Fibroblast of lung (primary cell): ENCODE measurements at regions not wholly inside any gene's neighbourhood (a gene's known extent, or its start where the extent isn't known, plus 50 kb on each side); places are given as distances from the start of the nearest gene placed in this dataset.

Experiments used
- DNase-seq, 2 donors: peaks; one replicate each; pipeline versions ENCODE4 v3.0.0 to v3.0.0-alpha.2; 2010; ENCODE audit warnings: low read depth in 2 of 2
- H2AFZ ChIP-seq: 2 replicates; pipeline ENCODE4 v1.5.1; 2012; ENCODE audit warnings: low read length, control low read depth, inconsistent platforms
- H3K27ac ChIP-seq: 2 replicates; pipeline ENCODE4 v1.5.1; 2011; ENCODE audit warnings: low read length, control low read depth; ENCODE audit not compliant: insufficient read depth
- H3K27me3 ChIP-seq: 2 replicates; pipeline ENCODE4 v1.5.1; 2011; ENCODE audit warnings: mild to moderate bottlenecking, low read length; ENCODE audit not compliant: control insufficient read depth, insufficient read depth
- H3K36me3 ChIP-seq: 2 replicates; pipeline ENCODE4 v1.5.1; 2011; ENCODE audit warnings: low read length; ENCODE audit not compliant: control insufficient read depth, insufficient read depth
- H3K4me1 ChIP-seq: 2 replicates; pipeline ENCODE4 v1.5.1; 2011; ENCODE audit warnings: low read length; ENCODE audit not compliant: control insufficient read depth, insufficient read depth; ENCODE audit errors: extremely low read depth
- H3K4me2 ChIP-seq: 2 replicates; pipeline ENCODE4 v1.5.1; 2011; ENCODE audit warnings: low read length, control low read depth; ENCODE audit not compliant: insufficient read depth; ENCODE audit errors: extremely low read depth
- H3K4me3 ChIP-seq, 4 experiments: fragments of 200-600 bp in 1 of 4; sonication (generic) in 1 of 4; replicated peaks in 1 of 4; 2 replicates each; pipeline ENCODE4 v1.5.1; 2011 to 2016; ENCODE audit warnings: low read length in 4 of 4, low read depth in 3 of 4, mild to moderate bottlenecking in 3 of 4, control low read depth in 2 of 4, inconsistent platforms in 1 of 4, mixed read lengths in 1 of 4; ENCODE audit not compliant: insufficient read depth in 1 of 4; ENCODE audit errors: control extremely low read depth in 1 of 4
- H3K79me2 ChIP-seq: 2 replicates; pipeline ENCODE4 v1.5.1; 2012; ENCODE audit warnings: mild to moderate bottlenecking, low read length, inconsistent platforms; ENCODE audit not compliant: control insufficient read depth, insufficient read depth
- H3K9ac ChIP-seq: 2 replicates; pipeline ENCODE4 v1.5.1; 2011; ENCODE audit warnings: mild to moderate bottlenecking, low read length, control low read depth; ENCODE audit not compliant: insufficient read depth
- H3K9me3 ChIP-seq: 2 replicates; pipeline ENCODE4 v1.5.1; 2012; ENCODE audit warnings: low read depth, low read length; ENCODE audit not compliant: control insufficient read depth, insufficient read depth
- H4K20me1 ChIP-seq: 2 replicates; pipeline ENCODE4 v1.5.1; 2011; ENCODE audit warnings: low read length; ENCODE audit not compliant: control insufficient read depth, insufficient read depth; ENCODE audit errors: extremely low read depth
- CTCF ChIP-seq, 2 donors: IDR thresholded peaks in 1 of 2; conservative IDR thresholded peaks in 1 of 2; 1 replicate in 1 of 2; 2 replicates in 1 of 2; pipeline ENCODE4 v1.5.1; 2011 to 2012; ENCODE audit warnings: low read length in 2 of 2, control low read depth in 1 of 2, inconsistent platforms in 1 of 2, low read depth in 1 of 2, mild to moderate bottlenecking in 1 of 2
- EZH2 ChIP-seq: IDR thresholded peaks from 2 replicates; pipeline ENCODE4 v1.5.1; 2012; ENCODE audit warnings: low read length, control low read depth, mild to moderate bottlenecking; ENCODE audit errors: missing control alignments

DNA sequence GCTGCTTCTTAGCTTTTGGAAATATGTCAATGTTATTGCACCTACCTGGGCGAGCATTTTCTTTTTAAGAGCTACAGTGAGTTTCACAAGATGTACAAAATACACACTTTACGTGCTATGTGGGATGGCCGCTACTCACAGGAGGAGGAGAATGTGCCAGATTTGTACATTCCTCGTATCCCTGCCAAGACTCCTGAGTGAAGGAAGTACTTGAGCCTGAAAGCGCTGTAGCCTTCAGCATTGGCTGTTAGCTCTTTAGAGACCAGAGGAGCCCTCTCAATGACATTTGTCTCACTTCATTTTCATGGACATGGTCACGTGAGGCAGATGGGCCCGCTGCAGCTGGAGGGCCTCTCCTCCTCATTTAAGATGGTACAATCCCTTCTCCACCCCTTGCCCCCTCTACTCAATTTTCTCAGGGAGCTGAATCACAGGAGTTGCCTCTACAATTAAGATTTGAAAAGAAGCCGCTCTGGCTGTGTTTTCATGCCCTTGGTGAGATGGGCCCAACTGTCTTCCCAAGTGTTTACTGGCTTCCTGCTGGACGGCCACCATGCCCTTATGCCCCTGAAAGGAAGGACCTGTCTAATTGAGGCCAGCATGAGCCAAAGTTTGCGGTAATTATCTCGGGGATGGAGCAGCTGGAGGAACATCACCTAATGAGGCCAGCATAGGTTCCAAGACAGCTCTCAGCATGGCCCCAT is 442.6 kb downstream of the PRDM2 start:
- Histone ChIP-seq H3K4me3 (no peak overlapping the region), H3K4me1 (no peaks in the 10 kb centered on the region), H3K36me3 (no peaks in the 10 kb centered on the region), H3K27ac (no peak overlapping the region), H3K9me3 (no peaks in the 10 kb centered on the region), H3K79me2 (no peaks in the 10 kb centered on the region), H3K4me2 (no peak overlapping the region), H4K20me1 (no peaks in the 10 kb centered on the region), H3K9ac (no peak overlapping the region), H3K27me3 (no peaks in the 10 kb centered on the region), H2AFZ (no peak overlapping the region)
- peak in 1 of 2 donors; percentile 60 for DNase-seq
- no peak for TF ChIP-seq EZH2

GRCh38 chr1:14143777-14144176 is 443.8 kb downstream of the PRDM2 start:
- Histone ChIP-seq H3K79me2 (no peaks in the 10 kb centered on the region), H3K9ac (no peak overlapping the region), H4K20me1 (no peaks in the 10 kb centered on the region), H3K9me3 (no peaks in the 10 kb centered on the region), H3K4me3 (no peak overlapping the region), H3K27ac (no peak overlapping the region), H3K4me1 (no peaks in the 10 kb centered on the region), H3K27me3 (no peaks in the 10 kb centered on the region), H2AFZ (no peak overlapping the region), H3K36me3 (no peaks in the 10 kb centered on the region), H3K4me2 (no peak overlapping the region)
- no peak for TF ChIP-seq EZH2
- no peak for TF ChIP-seq CTCF (conservative IDR thresholded peaks at IDR 0.05 in 1 of 2, IDR thresholded peaks at IDR 0.05 in 1 of 2; ENCODE audit: low read depth in 1 of 2, low read length in 2 of 2)
- DNase-seq = no peak

GRCh38 chr1:14148526-14148925 is 448.5 kb downstream of the PRDM2 start:
- H3K79me2 ChIP-seq = no peaks in the 10 kb centered on the region
- DNase-seq = no peak
- H3K36me3 ChIP-seq = no peaks in the 10 kb centered on the region
- no peak overlapping the region for H3K9ac ChIP-seq
- H4K20me1 ChIP-seq = no peaks in the 10 kb centered on the region
- H3K4me3 ChIP-seq = no peak overlapping the region
- no peak overlapping the region for H3K4me2 ChIP-seq
- H3K27me3 ChIP-seq = no peaks in the 10 kb centered on the region
- no peaks in the 10 kb centered on the region for H3K9me3 ChIP-seq
- no peak overlapping the region for H3K27ac ChIP-seq
- no peaks in the 10 kb centered on the region for H3K4me1 ChIP-seq
- H2AFZ ChIP-seq = no peak overlapping the region
- TF ChIP-seq CTCF (conservative IDR thresholded peaks at IDR 0.05 in 1 of 2, IDR thresholded peaks at IDR 0.05 in 1 of 2; ENCODE audit: low read depth in 1 of 2, low read length in 2 of 2) (no peak), EZH2 (no peak)
